SK-MEL-5 (cell line): ENCODE measurements at regions not wholly inside any gene's neighbourhood (a gene's known extent, or its start where the extent isn't known, plus 50 kb on each side); places are given as distances from the start of the nearest gene placed in this dataset.

Source experiments
- DNase-seq: peaks from one replicate; pipeline ENCODE4 v3.0.0-alpha.2; 2016; ENCODE audit warnings: low read depth, low spot score
- in situ Hi-C: cut with HindIII; loops from 2 replicates; pipeline ENCODE4 v1.10.0; 2016; ENCODE audit warnings: low sequenced_read_pairs, high pct_unique_total_duplicates, low pct_unique_long_range_greater_than_20kb

DNA sequence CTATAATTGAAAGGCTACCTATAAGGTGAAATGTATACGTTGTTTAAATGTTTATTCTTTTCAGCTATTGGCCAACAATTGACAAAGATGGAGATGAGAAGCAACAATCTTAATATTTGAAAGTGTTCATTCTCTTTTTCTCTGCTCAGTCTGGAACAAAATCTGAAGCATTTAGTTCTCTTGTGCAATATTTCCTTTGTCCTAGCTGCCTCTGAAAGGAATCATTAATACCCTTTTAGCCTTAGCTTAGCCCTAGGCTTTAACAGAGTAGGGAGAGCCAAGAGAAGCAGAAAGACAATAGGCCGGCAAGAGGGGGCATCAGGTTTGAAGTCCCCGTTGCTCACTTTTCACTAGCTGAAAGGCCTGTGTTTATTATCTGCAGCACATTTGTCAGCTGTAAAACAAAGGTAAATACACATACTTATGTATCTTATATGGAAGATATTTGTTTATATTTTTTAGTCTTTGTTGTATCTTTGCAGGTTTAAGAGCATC is 422.5 kb upstream of the SEMA6D start:
- in situ Hi-C loops, result no loop called here
- no peak for DNase-seq

DNA sequence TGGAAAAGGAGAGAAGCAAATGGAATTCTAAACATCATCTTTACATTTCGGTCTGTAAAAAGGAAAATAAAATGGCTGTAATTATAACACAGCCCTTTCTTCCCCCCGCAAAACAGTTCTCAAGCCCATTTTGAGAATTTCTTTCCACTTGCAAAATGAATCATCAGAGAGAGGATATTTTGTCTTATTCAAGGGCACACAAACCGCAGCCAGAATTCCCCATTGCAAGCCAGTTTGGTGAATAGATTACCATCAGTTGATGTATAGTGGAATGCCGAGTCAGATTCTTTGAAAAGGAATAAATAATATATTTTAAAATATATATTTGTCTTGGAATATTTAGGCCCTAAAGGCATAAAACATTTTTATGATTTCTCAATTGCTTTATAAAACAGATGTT is 420.4 kb upstream of the SEMA6D start:
- in situ Hi-C loops, result no loop called here
- no peak for DNase-seq

DNA sequence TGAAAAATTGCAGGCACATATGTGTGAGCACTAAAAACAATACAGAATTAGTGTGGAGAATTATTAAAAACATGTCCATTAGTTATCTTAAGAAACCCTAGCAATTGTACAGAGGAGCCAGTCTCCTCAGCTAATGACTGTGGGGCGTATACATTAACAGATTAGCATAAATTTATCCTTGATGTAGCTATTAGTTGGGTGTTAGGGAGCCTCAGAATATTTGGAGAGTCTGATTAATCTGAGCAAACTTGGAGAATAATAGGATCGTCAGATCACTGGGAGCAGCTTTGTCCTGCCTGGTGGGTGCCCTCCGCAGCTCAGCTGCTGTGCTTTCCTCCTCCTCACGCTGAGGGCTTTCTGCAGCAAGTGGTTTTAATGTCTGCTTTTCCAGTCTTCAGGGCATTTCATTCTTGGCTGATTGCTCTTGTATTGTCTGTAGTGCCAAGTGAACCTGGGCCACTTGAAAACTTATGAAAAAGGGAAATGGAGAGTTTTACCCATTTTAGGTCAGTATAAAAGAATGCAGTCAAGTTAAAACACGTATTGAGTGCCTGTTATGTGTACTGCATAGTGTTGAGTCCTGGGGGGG is 417.4 kb upstream of the SEMA6D start:
- no peak for DNase-seq
- in situ Hi-C loops, result no loop called here

DNA sequence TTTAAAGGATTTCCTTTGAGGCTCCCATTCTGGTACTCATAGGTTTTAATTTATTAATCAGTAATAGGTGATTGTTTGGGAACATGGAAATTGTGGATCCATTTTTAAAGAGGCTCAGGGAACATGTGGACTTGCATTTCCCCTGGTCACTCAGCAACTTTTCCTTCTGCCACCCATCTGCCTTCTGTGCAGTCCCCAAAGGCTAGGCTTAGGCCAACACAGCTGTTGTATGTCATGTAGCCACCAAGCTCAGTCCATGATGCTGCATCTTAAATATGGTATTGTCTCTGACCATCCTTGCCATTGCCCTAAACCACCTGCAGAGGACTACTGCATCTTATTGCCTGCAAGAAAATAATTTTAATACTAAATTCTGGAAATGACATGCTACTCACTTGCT is 416.7 kb upstream of the SEMA6D start:
- in situ Hi-C loops, result no loop called here
- no peak for DNase-seq

DNA sequence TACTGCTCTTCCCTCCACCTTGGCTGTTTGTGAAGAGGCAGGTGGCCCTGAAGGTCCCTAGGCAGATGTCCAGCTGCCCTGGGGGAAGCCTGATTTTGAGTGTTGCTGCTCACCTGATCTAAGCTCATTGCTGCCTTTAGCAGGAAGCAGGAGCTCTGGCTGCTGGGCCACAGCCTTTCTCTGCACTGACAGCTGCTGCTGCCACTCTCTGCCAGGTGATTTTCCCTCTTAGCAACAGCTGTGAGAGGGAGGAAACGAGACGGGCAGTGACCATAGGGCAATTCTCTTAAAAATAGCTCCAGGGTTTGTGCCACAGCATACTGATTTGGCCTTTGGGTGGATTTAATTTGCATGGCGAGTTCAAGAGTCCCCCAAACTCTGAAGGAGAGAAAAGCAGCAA is 415.8 kb upstream of the SEMA6D start:
- in situ Hi-C loops, result no loop called here
- no peak for DNase-seq

DNA sequence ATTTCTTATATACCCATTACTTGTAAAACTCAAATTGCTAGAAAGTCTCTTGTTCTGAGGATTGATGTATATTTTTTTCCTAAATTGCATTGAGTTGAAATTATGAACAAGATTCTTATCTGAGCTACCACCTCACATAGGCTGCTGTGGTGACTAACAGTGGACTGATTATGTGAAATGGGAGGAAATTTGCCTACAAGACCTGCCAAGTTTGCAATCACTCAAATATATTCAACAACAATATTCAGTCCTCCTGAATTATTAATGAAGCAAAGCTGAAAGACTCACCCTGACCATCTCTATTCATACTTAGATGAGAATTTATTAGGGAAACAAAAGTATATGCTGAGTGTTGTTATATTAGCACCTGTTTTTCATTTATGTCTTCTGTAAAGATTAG is 412.6 kb upstream of the SEMA6D start:
- in situ Hi-C loops, result no loop called here
- no peak for DNase-seq

DNA sequence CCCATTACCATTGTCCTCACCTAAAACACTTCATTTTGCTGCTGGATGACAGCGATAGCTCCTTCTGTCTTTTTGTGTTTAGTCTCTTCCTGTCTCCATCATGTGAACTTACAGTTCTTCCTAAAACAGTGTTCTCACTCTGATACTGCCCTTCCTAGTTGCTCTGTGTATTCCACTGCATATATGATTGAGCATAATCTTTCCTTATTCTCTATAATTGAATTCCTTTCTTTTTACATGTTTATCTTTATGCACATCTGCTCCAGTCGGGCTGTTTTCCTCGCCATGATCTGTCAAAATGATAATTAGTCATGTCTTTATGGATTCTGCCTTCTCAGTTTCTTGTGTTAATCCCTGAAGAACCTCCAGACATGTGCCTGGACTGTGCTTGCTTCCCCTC is 405.1 kb upstream of the SEMA6D start:
- no peak for DNase-seq
- in situ Hi-C loops, result no loop called here

DNA sequence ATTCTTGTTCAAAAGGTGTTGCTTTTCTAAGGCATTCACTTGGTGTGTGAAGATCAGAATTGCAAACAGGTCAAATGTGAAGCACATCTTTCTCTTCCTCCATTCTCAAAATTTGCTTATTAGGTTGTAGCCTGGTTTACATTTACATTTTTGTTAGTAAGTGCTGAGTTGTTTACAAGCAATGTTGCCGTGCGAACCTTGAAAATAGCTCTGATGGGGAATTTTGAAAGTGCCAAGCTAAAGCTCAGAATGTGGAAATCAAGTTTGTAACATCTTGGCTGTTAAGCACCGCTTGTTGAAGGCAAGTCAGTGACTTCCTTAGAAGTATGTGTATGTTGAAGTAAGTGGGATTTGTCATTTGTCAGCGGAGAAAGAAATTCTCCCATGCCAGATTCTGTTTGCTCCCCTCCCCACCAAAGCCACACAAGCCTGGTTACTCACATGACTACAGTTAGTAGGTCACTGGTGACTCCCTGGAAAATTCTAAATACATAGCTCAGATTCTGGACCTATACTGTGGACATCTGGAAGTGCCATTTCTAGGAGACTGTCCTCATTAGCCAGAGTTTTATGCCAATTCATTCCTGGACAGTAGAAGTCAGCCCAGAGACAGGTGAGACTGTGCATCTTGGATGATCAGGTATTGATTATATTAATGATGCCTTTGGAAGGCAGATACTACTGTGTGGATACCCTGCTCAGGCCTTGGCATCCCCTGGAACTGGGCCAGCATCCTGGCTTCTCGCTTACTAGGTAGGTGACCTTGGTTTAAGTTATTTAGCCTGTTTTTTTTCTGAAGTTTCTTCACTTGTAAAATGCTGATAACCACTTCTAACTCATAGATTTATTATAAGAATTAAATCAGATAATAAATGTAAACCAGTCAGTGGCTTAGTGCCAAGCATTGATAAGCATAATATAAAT is 390.6 kb upstream of the SEMA6D start:
- in situ Hi-C loops, result no loop called here

DNA sequence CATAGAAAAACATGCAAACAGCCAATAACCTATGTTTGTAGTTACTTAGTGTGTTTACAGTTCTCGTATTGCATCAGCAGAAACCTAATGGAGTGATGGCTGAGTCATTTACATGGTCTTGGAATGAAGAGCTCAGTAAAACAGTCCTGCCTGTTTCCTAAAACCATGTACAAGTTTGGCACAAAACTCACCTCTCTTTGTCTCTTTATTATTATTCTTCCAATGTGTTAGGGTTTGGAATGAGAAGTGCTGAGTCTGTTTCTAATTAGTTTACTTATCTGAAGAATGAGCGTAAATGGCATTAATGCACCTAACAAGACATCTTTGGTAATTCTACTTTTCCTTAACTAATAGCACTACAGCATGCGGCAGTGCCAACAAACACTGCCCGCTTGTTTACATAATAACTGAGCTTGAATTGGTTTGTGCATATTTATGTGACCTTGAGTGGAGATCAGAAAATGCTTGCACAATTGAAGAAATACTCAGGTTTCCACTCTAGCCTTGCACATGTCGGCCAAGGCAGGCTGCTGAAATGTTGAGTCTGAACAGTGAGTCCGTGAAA is 385.4 kb upstream of the SEMA6D start:
- no peak for DNase-seq
- in situ Hi-C loops, result no loop called here

More for the DNA sequence above, 390.6 kb upstream of the SEMA6D start:
- no peak for DNase-seq

DNA sequence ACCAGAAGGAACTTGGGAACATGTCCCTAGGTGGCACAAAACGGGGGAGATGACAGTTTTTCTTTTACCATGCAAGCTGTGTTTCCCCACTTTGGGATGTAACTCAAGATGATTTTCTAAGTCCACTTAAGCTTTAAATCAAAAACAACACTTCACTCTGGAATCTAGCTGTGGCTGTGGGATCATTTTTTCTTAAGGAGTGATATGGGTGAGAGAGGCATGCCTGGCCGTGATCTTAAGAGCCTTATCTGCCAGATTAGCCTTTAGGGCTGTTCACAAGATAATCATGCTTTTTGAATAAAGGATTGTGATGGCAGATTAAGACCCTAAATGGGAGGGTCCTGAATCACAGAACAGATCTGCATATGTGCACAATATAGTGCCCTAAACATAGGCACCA is 384.8 kb upstream of the SEMA6D start:
- in situ Hi-C loops, result no loop called here
- DNase-seq, result no peak

DNA sequence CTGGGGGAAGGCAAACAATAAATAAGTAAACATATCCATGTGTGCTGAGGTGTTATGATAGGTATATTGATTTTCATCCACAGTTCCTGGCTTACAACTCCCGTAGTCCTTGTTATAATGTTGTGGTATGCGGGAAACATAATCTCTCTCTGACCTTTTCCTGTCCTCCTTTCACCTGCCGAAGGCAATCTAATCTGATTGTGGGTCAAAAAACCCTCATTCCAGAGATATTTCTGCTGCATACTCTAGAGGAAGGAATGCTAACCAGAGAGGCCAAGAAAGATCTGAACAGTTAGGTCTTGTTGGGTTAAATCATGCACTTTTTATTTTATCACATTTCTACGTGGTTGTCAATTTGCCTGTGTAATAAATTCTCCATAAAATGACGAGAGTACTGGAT is 383.6 kb upstream of the SEMA6D start:
- in situ Hi-C loops, result no loop called here
- DNase-seq, result no peak

DNA sequence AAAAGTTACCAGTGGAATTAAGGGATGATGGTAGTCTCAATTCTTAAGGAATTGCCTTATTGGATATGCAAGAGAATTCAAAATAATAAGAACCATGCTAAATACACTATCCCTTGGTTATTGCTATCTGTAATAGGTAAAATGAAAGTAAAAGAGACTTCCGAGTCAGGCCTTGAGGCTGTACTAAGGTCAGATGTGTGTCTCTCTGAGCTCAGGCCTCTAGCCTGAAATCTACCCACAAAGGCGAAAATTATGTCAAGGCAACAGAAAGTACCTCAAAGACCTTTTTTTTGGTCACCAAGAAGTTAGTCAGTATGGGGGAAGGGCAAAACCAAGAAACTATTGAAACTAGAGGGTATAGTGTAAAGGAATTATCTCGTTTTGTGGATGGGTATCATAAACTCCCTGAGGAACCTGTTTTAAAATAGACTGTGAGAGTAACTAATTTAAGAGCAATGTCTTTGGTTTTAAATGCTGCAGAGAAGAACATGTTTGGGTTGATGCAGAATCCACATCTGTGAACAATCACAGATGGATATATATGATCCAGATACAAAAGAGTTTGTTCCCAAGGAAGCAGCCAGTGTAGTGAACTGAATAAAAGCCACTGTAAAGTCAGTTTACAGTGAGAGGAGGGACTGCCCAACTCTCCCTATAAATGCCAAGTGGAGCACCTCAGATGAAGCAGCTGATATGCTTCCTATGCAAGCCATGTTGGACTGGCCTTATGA is 382.3 kb upstream of the SEMA6D start:
- no peak for DNase-seq
- in situ Hi-C loops, result no loop called here

DNA sequence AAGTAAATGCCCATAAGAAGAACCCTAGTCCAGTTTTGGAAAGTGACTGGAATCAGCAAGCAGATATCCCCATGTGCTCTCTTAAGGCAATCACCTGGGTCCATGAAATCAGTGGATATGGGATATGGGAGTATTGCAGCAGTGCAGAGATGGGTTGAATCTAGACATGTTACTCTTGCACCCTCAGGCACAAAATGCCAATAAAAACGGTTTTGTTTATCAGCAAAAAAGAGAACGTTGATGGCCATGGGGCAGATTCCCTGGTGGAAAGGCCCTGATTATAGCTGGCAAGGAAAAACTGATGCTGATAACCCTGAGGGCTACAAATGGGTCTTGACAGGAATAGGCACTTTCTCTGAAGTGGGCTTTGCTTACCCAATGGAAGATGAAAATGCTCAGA is 380.2 kb upstream of the SEMA6D start:
- in situ Hi-C loops, result no loop called here
- DNase-seq, result no peak

DNA sequence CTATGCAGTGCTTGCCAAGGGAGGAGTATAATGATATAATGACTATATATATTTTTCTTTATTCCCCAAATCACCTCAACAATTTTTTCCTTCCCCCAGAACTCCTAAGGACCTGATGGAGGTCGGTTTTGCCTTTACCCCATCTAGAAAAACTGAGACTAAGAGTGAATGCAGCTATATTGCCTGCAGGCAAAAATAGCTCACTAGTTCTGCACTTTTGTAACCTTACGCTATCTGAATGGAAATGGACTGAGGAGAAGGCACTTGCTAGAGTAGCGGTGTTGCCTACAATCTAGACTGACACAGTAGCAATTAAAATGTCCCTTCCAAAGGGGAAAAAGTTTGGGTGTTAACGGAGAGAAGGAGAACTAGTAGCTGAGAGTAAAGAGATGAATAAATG is 379.5 kb upstream of the SEMA6D start:
- in situ Hi-C loops, result no loop called here
- DNase-seq, result no peak

DNA sequence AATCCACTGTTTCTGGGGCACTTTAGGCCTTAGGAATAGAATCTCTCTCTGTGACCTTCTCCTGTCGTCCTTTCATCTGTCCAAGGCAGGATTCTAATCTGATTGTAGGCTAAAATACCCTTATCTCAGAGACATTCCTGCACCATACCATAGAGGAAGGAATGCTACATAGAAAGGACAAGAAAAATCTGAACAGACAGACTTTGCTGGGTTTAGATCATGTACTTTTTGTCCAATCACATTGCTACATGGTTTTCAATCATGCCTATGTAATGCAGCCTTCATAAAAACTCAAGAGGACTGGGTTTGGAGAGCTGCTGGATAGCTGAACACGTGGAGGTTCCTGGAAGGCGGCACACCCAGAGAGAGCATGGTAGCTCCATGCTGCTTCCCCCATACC is 378.5 kb upstream of the SEMA6D start:
- in situ Hi-C loops, result no loop called here
- DNase-seq, result no peak

DNA sequence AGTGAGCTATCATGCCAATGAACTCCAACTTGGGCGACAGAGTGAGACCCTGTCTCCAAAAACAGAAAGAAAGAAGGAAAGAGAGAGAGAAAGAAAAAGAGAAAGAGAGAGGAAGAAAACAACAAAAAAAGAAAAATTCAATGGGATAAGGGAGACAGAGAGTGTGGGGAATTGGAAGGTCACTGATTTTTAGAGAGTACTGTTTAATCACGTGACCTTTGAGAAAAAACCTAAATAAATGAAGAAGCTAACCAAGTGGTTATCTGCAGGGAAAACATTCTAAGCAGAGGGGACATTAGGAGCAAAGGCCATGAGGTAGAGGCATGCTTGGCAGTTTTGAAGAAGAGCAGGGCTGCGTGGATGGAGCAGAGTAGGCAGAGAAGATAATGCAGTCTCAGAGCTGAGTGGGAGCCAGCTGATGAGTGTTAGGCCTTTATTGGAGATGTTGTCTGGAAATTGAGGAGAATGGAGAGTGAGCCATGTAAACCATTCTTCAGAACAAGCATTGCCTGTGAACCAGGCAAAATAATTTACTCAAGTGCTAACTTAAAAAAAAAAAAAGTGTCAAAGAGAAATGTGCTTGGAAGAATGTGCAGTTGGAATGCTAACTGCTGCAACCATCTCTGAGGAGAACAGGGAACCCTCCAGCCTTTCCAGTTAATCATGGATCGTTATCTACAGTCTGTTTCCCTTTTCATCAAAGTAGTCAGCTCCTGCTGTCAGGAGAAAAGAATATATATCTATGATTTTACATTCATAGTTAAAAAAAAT is 377.3 kb upstream of the SEMA6D start:
- no peak for DNase-seq
- in situ Hi-C loops, result no loop called here

DNA sequence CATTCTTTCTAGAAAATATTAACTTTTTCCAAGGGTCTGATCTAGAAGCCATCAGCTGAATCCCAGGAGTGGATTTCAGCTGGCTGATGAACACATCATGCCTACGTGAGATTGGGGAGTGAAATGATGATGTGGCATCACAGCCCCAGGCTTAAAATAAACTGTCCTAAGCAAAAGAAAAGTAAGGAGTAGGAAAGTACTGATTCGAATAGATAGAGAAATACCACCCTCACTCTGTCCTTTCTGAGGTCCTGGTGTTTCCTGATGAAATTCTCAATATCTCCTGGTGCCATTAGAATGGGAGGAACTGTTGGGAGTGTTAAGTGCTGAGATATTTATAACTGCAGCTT is 376.8 kb upstream of the SEMA6D start:
- DNase-seq, result no peak
- in situ Hi-C loops, result no loop called here

DNA sequence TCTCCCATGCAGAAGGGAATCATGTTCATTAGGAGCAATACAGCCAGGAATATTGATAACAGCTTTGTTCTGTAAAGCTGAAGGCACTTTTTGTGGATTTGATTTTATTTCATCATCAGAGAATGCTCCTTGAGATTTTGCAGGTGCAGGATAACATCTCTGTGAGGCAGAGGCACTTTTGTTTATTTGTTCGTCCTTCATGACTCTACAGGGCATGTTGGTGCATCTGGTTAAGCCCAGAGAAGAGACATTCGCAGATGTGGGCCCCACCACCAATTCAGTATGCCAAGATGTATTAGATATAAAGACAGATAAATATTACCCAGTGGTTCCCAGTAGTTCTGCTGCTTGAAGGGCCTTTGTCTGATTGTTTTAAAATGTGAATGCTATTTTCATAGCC is 368.1 kb upstream of the SEMA6D start:
- in situ Hi-C loops, result no loop called here
- no peak for DNase-seq
